Panc1 (cell line): ENCODE measurements at regions not wholly inside any gene's neighbourhood (a gene's known extent, or its start where the extent isn't known, plus 50 kb on each side); places are given as distances from the start of the nearest gene placed in this dataset.

Source experiments
- ATAC-seq: fragments of 200-7000 bp; cut with Tn5 transposase; 2 replicates; pipeline ENCODE4 v1.9.1; 2020; ENCODE audit warnings: mild to moderate bottlenecking, moderate library complexity
- BruUV-seq: library from RNA; stranded (reverse); fragments of 400-500 nt; replicated peaks from 2 replicates; lab custom pipeline; 2021; lab: Mats Ljungman, UMichigan
- CTCF ChIA-PET: fragments of 300-600 bp; sonication (Branson Sonifier 250); formaldehyde crosslinking; loops from one replicate; lab custom pipeline; 2022; ENCODE audit warnings: antibody characterized with exemption; lab: Charles Lee
- POLR2A ChIA-PET: fragments of 300-600 bp; sonication (Branson Sonifier 250); formaldehyde crosslinking; loops from one replicate; lab custom pipeline; 2022; ENCODE audit warnings: antibody characterized with exemption; lab: Charles Lee
- DNase-seq: peaks from one replicate; pipeline ENCODE4 v3.0.0-alpha.2; 2010; ENCODE audit warnings: low read depth, low spot score
- H3K27ac ChIP-seq: 2 replicates; pipeline ENCODE4 v1.5.1; 2011; ENCODE audit warnings: mild to moderate bottlenecking, low read length, inconsistent platforms
- H3K27me3 ChIP-seq: fragments of 200-500 bp; sonication (Bioruptor generic); 2 replicates; pipeline ENCODE4 v1.6.0; 2014; ENCODE audit warnings: low read length, inconsistent platforms; ENCODE audit not compliant: control insufficient read depth, insufficient read depth
- H3K36me3 ChIP-seq: fragments of 200-500 bp; sonication (Bioruptor generic); 2 replicates; pipeline ENCODE4 v1.5.1; 2014; ENCODE audit warnings: inconsistent platforms, mild to moderate bottlenecking, low read length, moderate library complexity; ENCODE audit not compliant: control insufficient read depth, insufficient read depth
- H3K4me1 ChIP-seq: 2 replicates; pipeline ENCODE4 v1.5.1; 2011; ENCODE audit warnings: inconsistent platforms, mild to moderate bottlenecking, low read length, moderate library complexity; ENCODE audit not compliant: control insufficient read depth, insufficient read depth
- H3K4me3 ChIP-seq, 2 experiments: 2 replicates each; pipeline ENCODE4 v1.5.1; 2011 to 2012; ENCODE audit warnings: low read depth in 2 of 2, low read length in 2 of 2, mild to moderate bottlenecking in 2 of 2, inconsistent platforms in 1 of 2, moderate library complexity in 1 of 2
- H3K9me3 ChIP-seq: fragments of 200-500 bp; sonication (Bioruptor generic); 2 replicates; pipeline ENCODE4 v1.5.1; 2014; ENCODE audit warnings: low read depth, mild to moderate bottlenecking, inconsistent platforms, low read length, moderate library complexity; ENCODE audit not compliant: control insufficient read depth, insufficient read depth
- CTCF ChIP-seq: fragments of 450-650 bp; IDR thresholded peaks from 2 replicates; pipeline ENCODE4 v1.5.1; 2017; ENCODE audit warnings: mild to moderate bottlenecking
- POLR2AphosphoS5 ChIP-seq: IDR thresholded peaks from 2 replicates; pipeline ENCODE4 v1.6.1; 2012; ENCODE audit warnings: mild to moderate bottlenecking, low read depth, low read length, moderate library complexity
- SIN3A ChIP-seq: IDR thresholded peaks from 2 replicates; pipeline ENCODE4 v1.6.1; 2012; ENCODE audit warnings: low read depth, mild to moderate bottlenecking, low read length, moderate library complexity, borderline replicate concordance; ENCODE audit not compliant: insufficient read depth
- TCF7L2 ChIP-seq: IDR thresholded peaks from 2 replicates; pipeline ENCODE4 v1.6.1; 2011; ENCODE audit warnings: mild to moderate bottlenecking, low read depth, low read length, inconsistent platforms
- in situ Hi-C: cut with HindIII; loops from 2 replicates; pipeline ENCODE4 v1.10.0; 2016; ENCODE audit warnings: low sequenced_read_pairs, low pct_unique_long_range_greater_than_20kb
- intact Hi-C: fragments of 100-400 bp; cut with micrococcal nuclease; formaldehyde crosslinking; loops from one replicate; pipeline ENCODE4 v1.10.0; 2022; ENCODE audit not compliant: unreplicated experiment
- TF ChIP-seq, protein P1 (sequence below), 2 experiments: IDR thresholded peaks; 2 replicates each; pipeline ENCODE4 v1.6.1; 2011 to 2012; ENCODE audit warnings: low read depth in 2 of 2, control low read depth in 1 of 2, low read length in 1 of 2, mild to moderate bottlenecking in 1 of 2, moderate library complexity in 1 of 2; ENCODE audit not compliant: insufficient read depth in 1 of 2

GRCh38 chr15:94008104-94009074, 223.0 kb upstream of the MCTP2 start:
- Histone ChIP-seq H3K36me3 (no peaks in the 10 kb centered on the region), H3K4me3 (no peak overlapping the region)
- TF ChIP-seq SIN3A (no peak), CTCF (no peak), TCF7L2 (no peak), POLR2AphosphoS5 (no peak)
- TF ChIP-seq, protein P1, sequence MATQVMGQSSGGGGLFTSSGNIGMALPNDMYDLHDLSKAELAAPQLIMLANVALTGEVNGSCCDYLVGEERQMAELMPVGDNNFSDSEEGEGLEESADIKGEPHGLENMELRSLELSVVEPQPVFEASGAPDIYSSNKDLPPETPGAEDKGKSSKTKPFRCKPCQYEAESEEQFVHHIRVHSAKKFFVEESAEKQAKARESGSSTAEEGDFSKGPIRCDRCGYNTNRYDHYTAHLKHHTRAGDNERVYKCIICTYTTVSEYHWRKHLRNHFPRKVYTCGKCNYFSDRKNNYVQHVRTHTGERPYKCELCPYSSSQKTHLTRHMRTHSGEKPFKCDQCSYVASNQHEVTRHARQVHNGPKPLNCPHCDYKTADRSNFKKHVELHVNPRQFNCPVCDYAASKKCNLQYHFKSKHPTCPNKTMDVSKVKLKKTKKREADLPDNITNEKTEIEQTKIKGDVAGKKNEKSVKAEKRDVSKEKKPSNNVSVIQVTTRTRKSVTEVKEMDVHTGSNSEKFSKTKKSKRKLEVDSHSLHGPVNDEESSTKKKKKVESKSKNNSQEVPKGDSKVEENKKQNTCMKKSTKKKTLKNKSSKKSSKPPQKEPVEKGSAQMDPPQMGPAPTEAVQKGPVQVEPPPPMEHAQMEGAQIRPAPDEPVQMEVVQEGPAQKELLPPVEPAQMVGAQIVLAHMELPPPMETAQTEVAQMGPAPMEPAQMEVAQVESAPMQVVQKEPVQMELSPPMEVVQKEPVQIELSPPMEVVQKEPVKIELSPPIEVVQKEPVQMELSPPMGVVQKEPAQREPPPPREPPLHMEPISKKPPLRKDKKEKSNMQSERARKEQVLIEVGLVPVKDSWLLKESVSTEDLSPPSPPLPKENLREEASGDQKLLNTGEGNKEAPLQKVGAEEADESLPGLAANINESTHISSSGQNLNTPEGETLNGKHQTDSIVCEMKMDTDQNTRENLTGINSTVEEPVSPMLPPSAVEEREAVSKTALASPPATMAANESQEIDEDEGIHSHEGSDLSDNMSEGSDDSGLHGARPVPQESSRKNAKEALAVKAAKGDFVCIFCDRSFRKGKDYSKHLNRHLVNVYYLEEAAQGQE (IDR thresholded peaks at IDR 0.05; ENCODE audit: insufficient read depth in 1 of 2, low read depth in 2 of 2, low read length in 1 of 2): no peak

GRCh38 chr15:94004697-94005096, 226.7 kb upstream of the MCTP2 start:
- ATAC-seq (no peak), DNase-seq (no peak)
- no TSS peak for BruUV-seq
- H3K27me3 ChIP-seq: no peaks in the 10 kb centered on the region
- H3K4me3 ChIP-seq: no peak overlapping the region
- no peaks in the 10 kb centered on the region for H3K36me3 ChIP-seq
- CTCF ChIA-PET: no interaction called here
- in situ Hi-C loops (no loop called here), intact Hi-C loops (loop anchor here (2.0 kb wide), 1 partner anchor 116 kb away; no protein-coding TSS in a partner anchor)
- H3K4me1 ChIP-seq: no peaks in the 10 kb centered on the region
- no peak for TF ChIP-seq TCF7L2
- TF ChIP-seq CTCF: no peak
- TF ChIP-seq, protein P1 (IDR thresholded peaks at IDR 0.05; ENCODE audit: insufficient read depth in 1 of 2, low read depth in 2 of 2, low read length in 1 of 2): no peak
- TF ChIP-seq SIN3A: no peak
- TF ChIP-seq POLR2AphosphoS5: no peak
- H3K9me3 ChIP-seq: no peaks in the 10 kb centered on the region
- POLR2A ChIA-PET: no interaction called here
- H3K27ac ChIP-seq: no peak overlapping the region

More at GRCh38 chr15:94008104-94009074, 223.0 kb upstream of the MCTP2 start:
- Histone ChIP-seq H3K9me3 (no peaks in the 10 kb centered on the region), H3K27ac (no peak overlapping the region), H3K4me1 (no peaks in the 10 kb centered on the region), H3K27me3 (no peaks in the 10 kb centered on the region)
- ChIA-PET POLR2A (no interaction called here), CTCF (interaction anchor here (0.8 kb wide), 1 partner anchor 23 kb away, joined by 3 read pairs; no protein-coding TSS in a partner anchor)
- intact Hi-C loops: no loop called here
- DNase-seq (no peak), ATAC-seq (no peak)
- in situ Hi-C loops: no loop called here
- BruUV-seq: no TSS peak
